ENCODE measurements at regions not wholly inside any gene's neighbourhood (a gene's known extent, or its start where the extent isn't known, plus 50 kb on each side); places are given as distances from the start of the nearest gene placed in this dataset.

- TF ChIP-seq POLR2A (IDR thresholded peaks at IDR 0.05; ENCODE audit: low read length) = no peak
- TF ChIP-seq GATA1 (IDR thresholded peaks at IDR 0.05; ENCODE audit: low read depth, low read length) = no peak
Observed at GRCh38 chr5:58403822-58404433, 56.0 kb downstream of the PLK2 start.
